GM12873 (cell line): ENCODE measurements at regions not wholly inside any gene's neighbourhood (a gene's known extent, or its start where the extent isn't known, plus 50 kb on each side); places are given as distances from the start of the nearest gene placed in this dataset.

Experiments used
- CTCF ChIP-seq: IDR thresholded peaks from 2 replicates; pipeline ENCODE4 v1.5.1; 2012; ENCODE audit warnings: low read depth, mild to moderate bottlenecking, moderate library complexity, low read length, control low read depth; ENCODE audit not compliant: insufficient read depth; ENCODE audit errors: missing control alignments

GRCh38 chr2:120874888-120875275 is 139.2 kb downstream of the GLI2 start:
- TF ChIP-seq CTCF, result no peak

- no peak for TF ChIP-seq CTCF
Observed at GRCh38 chr2:120875431-120875830, 139.8 kb downstream of the GLI2 start.

GRCh38 chr2:120876526-120877280 is 141.0 kb downstream of the GLI2 start:
- TF ChIP-seq CTCF, result no peak

GRCh38 chr2:120877409-120877808 is 141.7 kb downstream of the GLI2 start:
- no peak for TF ChIP-seq CTCF

GRCh38 chr2:120878970-120879369 is 143.3 kb downstream of the GLI2 start:
- no peak for TF ChIP-seq CTCF

GRCh38 chr2:120879431-120880295 is 144.0 kb downstream of the GLI2 start:
- no peak for TF ChIP-seq CTCF

- TF ChIP-seq CTCF, result no peak
Observed at GRCh38 chr2:120880381-120880780, 144.7 kb downstream of the GLI2 start.
